ENCODE measurements at regions not wholly inside any gene's neighbourhood (a gene's known extent, or its start where the extent isn't known, plus 50 kb on each side); places are given as distances from the start of the nearest gene placed in this dataset.

DNA sequence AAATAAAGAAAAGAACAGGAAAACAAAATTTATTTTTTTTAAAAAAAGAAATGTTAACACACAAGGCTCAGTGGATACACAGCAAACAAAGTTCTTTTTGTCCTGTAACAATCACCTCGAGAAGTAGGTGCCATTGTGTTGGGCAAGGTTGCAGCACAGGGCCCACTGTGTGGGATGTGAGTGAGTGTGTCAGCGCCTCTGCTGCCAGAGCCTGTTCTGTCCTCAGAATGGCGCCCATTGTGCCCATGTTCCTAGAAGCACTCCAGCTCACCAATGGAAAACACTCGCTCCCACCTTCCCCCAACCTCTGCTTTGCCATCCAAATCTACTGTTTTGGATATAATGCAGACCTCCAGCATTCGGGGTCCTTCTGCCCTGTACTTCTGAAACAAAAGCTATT lies 84.9 kb upstream of the CLDN18 start:
- no peak for TF ChIP-seq POLR2A (IDR thresholded peaks at IDR 0.05; ENCODE audit: low read length)
- no peak for TF ChIP-seq GATA1 (IDR thresholded peaks at IDR 0.05; ENCODE audit: low read depth, low read length)

Data from erythroblast (primary cell).